HFF-Myc (cell line): ENCODE measurements at regions not wholly inside any gene's neighbourhood (a gene's known extent, or its start where the extent isn't known, plus 50 kb on each side); places are given as distances from the start of the nearest gene placed in this dataset.
"Not testable (repeated sequence)": the region's sequence is repeated elsewhere in the genome, so short reads cannot be mapped to it uniquely, and the experiment has no call there.

Experiments
- DNase-seq: peaks from one replicate; pipeline ENCODE4 v3.0.0-alpha.2; 2011; ENCODE audit warnings: low read depth; ENCODE audit errors: extremely low read depth
- H3K4me3 ChIP-seq: replicated peaks from 2 replicates; pipeline ENCODE4 v1.5.1; 2011; ENCODE audit warnings: low read depth, mild to moderate bottlenecking, control low read depth, low read length
- TF ChIP-seq, protein P1 (sequence below): IDR thresholded peaks from 2 replicates; pipeline ENCODE4 v1.5.1; 2012; ENCODE audit warnings: mild to moderate bottlenecking, low read depth, low read length, control low read depth; ENCODE audit errors: missing control alignments

DNA sequence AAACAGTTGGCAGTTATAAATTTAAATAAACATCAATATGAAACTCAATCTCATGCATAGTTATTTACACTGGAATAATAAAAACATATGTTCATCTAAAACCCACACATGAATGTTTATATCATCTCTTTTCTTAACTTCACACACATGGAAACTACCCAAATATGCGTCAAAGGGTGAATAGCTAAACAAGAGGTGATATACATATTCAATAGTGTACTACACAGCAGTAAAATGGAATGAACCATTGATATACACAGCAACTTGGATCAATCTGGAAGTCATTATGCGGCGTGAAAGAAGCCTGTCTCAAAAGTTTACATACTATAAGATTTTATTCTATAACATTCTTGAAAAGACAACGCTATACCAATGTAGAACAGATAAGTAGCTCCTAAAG is 282.5 kb upstream of the POM121L12 start:
- no peak for DNase-seq
- TF ChIP-seq, protein P1, sequence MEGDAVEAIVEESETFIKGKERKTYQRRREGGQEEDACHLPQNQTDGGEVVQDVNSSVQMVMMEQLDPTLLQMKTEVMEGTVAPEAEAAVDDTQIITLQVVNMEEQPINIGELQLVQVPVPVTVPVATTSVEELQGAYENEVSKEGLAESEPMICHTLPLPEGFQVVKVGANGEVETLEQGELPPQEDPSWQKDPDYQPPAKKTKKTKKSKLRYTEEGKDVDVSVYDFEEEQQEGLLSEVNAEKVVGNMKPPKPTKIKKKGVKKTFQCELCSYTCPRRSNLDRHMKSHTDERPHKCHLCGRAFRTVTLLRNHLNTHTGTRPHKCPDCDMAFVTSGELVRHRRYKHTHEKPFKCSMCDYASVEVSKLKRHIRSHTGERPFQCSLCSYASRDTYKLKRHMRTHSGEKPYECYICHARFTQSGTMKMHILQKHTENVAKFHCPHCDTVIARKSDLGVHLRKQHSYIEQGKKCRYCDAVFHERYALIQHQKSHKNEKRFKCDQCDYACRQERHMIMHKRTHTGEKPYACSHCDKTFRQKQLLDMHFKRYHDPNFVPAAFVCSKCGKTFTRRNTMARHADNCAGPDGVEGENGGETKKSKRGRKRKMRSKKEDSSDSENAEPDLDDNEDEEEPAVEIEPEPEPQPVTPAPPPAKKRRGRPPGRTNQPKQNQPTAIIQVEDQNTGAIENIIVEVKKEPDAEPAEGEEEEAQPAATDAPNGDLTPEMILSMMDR: no peak

DNA sequence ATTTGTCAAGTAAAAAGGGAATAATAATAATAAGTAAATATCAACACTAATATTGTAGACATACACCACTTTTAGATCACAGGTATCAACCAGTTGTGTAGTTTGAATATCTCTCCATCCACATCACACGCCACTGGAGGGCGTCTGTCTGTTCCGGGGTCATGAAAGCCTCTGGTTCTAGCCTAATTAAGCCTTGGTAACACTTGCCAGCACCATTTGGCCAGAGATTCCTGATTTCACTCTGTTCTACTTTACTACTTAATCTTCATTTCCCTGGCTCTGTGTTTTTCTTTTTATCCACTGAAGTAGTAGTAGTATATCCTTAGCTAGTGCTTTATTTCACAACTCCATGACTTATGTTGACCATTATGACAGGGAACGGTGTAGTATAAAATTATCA is 285.6 kb upstream of the POM121L12 start:
- H3K4me3 ChIP-seq: no peak overlapping the region
- DNase-seq: no peak
- TF ChIP-seq, protein P1: no peak

More for the DNA sequence above, 282.5 kb upstream of the POM121L12 start:
- H3K4me3 ChIP-seq: no peak overlapping the region

DNA sequence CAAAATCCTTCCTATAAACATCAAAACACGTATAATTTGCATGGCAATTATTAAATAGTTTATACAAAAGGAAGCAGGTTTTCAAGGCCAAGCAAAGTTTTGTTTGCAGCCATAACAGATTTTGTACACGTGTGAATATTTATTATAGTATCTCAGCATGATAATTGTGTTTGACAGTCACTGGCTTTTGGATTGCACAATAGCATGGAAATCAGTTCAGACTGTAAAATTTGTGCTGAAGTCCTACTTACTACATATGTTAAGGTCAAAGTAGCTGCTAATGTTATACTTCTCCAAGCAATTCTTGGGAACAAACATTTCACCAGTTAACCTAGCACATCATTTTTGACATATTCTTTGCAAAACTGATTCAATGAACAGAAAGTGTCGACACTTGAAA is 287.6 kb upstream of the POM121L12 start:
- DNase-seq: no peak
- no peak overlapping the region for H3K4me3 ChIP-seq
- TF ChIP-seq, protein P1: no peak

DNA sequence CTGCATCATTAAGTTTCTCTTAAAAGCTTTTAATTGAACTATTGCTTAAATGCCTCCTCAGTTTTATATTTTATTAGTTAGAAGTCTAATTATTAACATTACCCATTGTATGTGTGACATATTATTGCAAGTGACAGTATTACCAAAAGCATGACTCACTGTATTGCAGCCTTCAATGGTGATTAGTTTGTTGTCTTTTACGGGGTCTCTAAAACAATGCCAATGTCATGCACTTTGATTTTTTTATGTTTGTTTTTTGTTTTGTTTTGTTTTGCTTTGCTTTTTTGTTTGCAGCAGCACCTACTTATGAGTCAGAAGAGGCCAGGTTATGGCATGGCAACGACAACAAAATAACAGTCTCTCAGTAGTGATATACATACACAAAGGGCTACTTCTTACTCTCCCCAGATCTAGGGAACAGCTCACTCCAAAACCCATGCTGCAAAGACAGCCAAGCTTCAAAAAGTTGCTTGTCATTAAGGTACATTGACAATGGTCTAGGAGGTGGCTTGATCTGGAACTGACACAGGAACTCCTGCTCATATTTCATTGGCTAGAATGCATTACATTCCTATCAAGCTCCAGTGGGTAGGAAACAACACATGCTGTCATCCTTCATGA is 293.7 kb upstream of the POM121L12 start:
- TF ChIP-seq, protein P1: no peak
- no peak for DNase-seq
- no peak overlapping the region for H3K4me3 ChIP-seq

DNA sequence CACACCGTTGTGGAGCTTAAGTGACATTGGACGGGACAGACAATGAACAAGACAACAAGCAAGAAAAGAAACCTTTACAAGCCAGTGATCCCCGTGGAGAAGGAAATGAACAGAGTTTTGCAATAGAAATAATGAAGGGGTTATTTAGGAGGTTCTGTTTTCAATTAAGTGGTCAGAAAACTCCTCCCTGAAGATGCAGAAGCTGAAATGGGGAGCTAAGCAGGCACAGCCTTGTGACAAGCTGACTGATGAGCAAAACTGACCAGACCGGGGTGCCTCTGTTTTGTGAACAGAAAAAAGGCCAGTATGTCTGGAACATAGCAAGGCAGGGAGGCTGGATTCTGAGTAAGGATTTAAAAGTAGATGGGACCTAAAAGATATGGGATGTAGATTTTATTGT is 299.8 kb upstream of the POM121L12 start:
- TF ChIP-seq, protein P1: no peak
- no peak for DNase-seq
- H3K4me3 ChIP-seq: no peak overlapping the region

DNA sequence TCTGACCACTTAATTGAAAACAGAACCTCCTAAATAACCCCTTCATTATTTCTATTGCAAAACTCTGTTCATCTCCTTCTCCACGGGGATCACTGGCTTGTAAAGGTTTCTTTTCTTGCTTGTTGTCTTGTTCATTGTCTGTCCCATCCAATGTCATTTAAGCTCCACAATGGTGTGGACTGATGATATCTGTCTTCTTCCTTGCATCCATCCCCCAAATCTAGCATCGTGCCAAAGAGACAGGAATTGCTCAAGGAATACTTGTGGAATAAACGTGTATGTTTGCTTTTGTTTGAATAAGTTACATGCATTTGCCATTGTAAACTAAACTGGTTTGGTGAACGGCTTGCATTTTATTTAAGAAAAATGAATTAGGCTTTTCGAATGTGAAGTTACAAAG is 306.8 kb upstream of the POM121L12 start:
- not testable (repeated sequence) for DNase-seq

DNA sequence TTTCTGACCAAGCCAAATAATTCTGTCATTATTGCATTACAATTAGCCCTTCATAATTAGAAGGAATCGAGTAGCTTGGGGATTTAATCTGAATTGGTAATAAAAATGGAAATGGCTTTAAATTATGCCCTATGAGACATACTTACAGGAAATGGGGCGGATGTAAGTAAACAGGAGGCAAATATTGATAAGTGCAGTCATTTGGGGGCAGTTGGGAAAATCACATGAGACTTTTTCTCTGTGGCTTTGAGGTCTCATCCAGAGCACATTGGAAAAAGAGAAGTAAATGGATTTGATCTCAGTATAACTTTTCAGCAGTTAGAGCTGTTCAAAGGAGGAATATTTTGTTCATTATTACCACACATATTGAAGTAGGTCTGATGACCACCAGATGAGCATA is 307.8 kb upstream of the POM121L12 start:
- no peak for DNase-seq
- TF ChIP-seq, protein P1: no peak
- H3K4me3 ChIP-seq: no peak overlapping the region

More for the DNA sequence above, 306.8 kb upstream of the POM121L12 start:
- not testable (repeated sequence) for H3K4me3 ChIP-seq
